ENCODE measurements at regions not wholly inside any gene's neighbourhood (a gene's known extent, or its start where the extent isn't known, plus 50 kb on each side); places are given as distances from the start of the nearest gene placed in this dataset.
A peak's percentile ranks its signal among the peaks of the same experiment; 100 is the strongest.

GRCh38 chr2:16615687-16616615, 49.7 kb downstream of the CYRIA start:
- peaks cover 20% of the 10 kb centered on the region for H3K4me1 ChIP-seq (ENCODE audit: control insufficient read depth, insufficient read depth, low read length)
- no peaks in the 10 kb centered on the region for H3K27me3 ChIP-seq (ENCODE audit: control insufficient read depth, insufficient read depth, low read length)
- H3K4me3 ChIP-seq (ENCODE audit: low read depth, low read length), result no peak overlapping the region
- DNase-seq (ENCODE audit: low read depth in 4 of 6, low spot score in 6 of 6), result peak in 2 of 6 donors; percentile 43 to 58
- no peaks in the 10 kb centered on the region for H3K9me3 ChIP-seq (ENCODE audit: control insufficient read depth, insufficient read depth, low read length)
- H3K27ac ChIP-seq (ENCODE audit: low read depth, low read length), result no peak overlapping the region
- H3K36me3 ChIP-seq (ENCODE audit: control insufficient read depth, insufficient read depth, low read length), result peaks cover 15% of the 10 kb centered on the region
- 55% methylated on average over 21 of the region's 21 CpGs for WGBS (ENCODE audit: insufficient coverage)

- no peaks in the 10 kb centered on the region for H3K9me3 ChIP-seq (ENCODE audit: control insufficient read depth, insufficient read depth, low read length)
- H3K4me1 ChIP-seq (ENCODE audit: control insufficient read depth, insufficient read depth, low read length), result peaks cover 20% of the 10 kb centered on the region
- WGBS (ENCODE audit: insufficient coverage), result 80% methylated on average over 2 of the region's 3 CpGs
- no peak overlapping the region for H3K27ac ChIP-seq (ENCODE audit: low read depth, low read length)
- H3K27me3 ChIP-seq (ENCODE audit: control insufficient read depth, insufficient read depth, low read length), result no peaks in the 10 kb centered on the region
- no peak overlapping the region for H3K4me3 ChIP-seq (ENCODE audit: low read depth, low read length)
- peaks cover 11% of the 10 kb centered on the region for H3K36me3 ChIP-seq (ENCODE audit: control insufficient read depth, insufficient read depth, low read length)
- no peak for DNase-seq (ENCODE audit: low read depth in 4 of 6, low spot score in 6 of 6)
Observed at GRCh38 chr2:16615246-16615645, 50.4 kb downstream of the CYRIA start.

DNA sequence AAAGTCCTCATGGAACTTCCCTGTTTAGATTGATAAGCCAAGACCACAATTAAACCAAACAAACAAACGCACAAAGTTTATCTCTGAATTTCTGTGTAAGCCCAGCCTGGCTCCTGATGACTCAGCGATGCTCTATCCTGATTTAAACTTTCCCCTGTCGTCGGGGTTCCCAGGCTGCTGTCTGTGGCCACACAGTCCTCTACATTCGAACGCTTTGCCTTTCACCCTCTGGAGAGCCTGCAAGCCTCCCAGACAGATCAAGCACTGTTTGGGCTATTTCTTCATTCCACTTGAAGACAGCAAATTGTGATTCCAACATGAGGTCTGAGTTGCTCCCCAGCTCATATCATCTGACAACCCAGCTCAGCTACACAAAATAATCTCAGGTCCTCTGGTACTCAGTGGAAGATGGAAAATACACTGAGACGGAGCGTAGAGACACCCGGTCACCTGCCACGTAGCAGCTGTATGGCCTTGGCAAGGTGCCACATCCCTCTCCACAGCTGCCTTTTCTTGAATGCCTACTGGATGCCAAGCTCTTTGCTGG, 51.2 kb downstream of the CYRIA start:
- Histone ChIP-seq H3K27me3 (ENCODE audit: control insufficient read depth, insufficient read depth, low read length) (no peaks in the 10 kb centered on the region), H3K4me3 (ENCODE audit: low read depth, low read length) (no peak overlapping the region), H3K9me3 (ENCODE audit: control insufficient read depth, insufficient read depth, low read length) (no peaks in the 10 kb centered on the region), H3K36me3 (ENCODE audit: control insufficient read depth, insufficient read depth, low read length) (peaks cover 11% of the 10 kb centered on the region), H3K4me1 (ENCODE audit: control insufficient read depth, insufficient read depth, low read length) (peaks cover 20% of the 10 kb centered on the region), H3K27ac (ENCODE audit: low read depth, low read length) (no peak overlapping the region)
- 54% methylated on average over 10 of the region's 10 CpGs for WGBS (ENCODE audit: insufficient coverage)
- DNase-seq (ENCODE audit: low read depth in 4 of 6, low spot score in 6 of 6), result peak in 2 of 6 donors; percentile 19 to 43

GRCh38 chr2:16613539-16614011, 52.1 kb downstream of the CYRIA start:
- no peak overlapping the region for H3K4me3 ChIP-seq (ENCODE audit: low read depth, low read length)
- peak in 2 of 6 donors; percentile 51 to 85 for DNase-seq (ENCODE audit: low read depth in 4 of 6, low spot score in 6 of 6)
- H3K4me1 ChIP-seq (ENCODE audit: control insufficient read depth, insufficient read depth, low read length), result peaks cover 25% of the 10 kb centered on the region
- H3K27me3 ChIP-seq (ENCODE audit: control insufficient read depth, insufficient read depth, low read length), result no peaks in the 10 kb centered on the region
- no CpG with 5 or more reads among the region's 6 CpGs for WGBS (ENCODE audit: insufficient coverage)
- H3K27ac ChIP-seq (ENCODE audit: low read depth, low read length), result no peak overlapping the region
- no peaks in the 10 kb centered on the region for H3K9me3 ChIP-seq (ENCODE audit: control insufficient read depth, insufficient read depth, low read length)
- H3K36me3 ChIP-seq (ENCODE audit: control insufficient read depth, insufficient read depth, low read length), result peaks cover 10% of the 10 kb centered on the region

- H3K4me3 ChIP-seq (ENCODE audit: low read depth, low read length), result no peak overlapping the region
- H3K27me3 ChIP-seq (ENCODE audit: control insufficient read depth, insufficient read depth, low read length), result no peaks in the 10 kb centered on the region
- no peak for DNase-seq (ENCODE audit: low read depth in 4 of 6, low spot score in 6 of 6)
- peaks cover 8% of the 10 kb centered on the region for H3K36me3 ChIP-seq (ENCODE audit: control insufficient read depth, insufficient read depth, low read length)
- H3K27ac ChIP-seq (ENCODE audit: low read depth, low read length), result no peak overlapping the region
- no peaks in the 10 kb centered on the region for H3K9me3 ChIP-seq (ENCODE audit: control insufficient read depth, insufficient read depth, low read length)
- WGBS (ENCODE audit: insufficient coverage), result 81% methylated on average over 2 of the region's 4 CpGs
- peaks cover 20% of the 10 kb centered on the region for H3K4me1 ChIP-seq (ENCODE audit: control insufficient read depth, insufficient read depth, low read length)
Observed at GRCh38 chr2:16612490-16612889, 53.1 kb downstream of the CYRIA start.

DNA sequence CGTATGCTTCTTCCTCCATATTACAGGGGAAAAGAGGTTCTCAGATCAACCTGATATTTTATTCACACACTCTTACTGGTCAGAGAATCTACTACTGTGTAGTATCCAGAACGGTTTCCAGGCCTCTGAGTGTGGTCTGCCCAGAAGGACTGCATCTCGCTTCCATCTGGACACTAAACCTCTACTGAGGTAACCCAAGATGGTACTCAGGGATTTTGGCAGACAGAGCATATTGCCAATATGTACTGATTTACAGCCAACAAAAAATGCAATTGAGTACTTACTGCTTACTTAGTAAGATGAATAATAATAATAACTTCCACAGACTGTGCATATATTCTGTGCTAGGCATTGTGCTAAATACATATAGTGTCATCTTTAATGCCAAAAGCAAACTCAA, 55.8 kb downstream of the CYRIA start:
- no peak overlapping the region for H3K4me3 ChIP-seq (ENCODE audit: low read depth, low read length)
- H3K27me3 ChIP-seq (ENCODE audit: control insufficient read depth, insufficient read depth, low read length), result no peaks in the 10 kb centered on the region
- H3K36me3 ChIP-seq (ENCODE audit: control insufficient read depth, insufficient read depth, low read length), result peaks cover 4% of the 10 kb centered on the region
- H3K4me1 ChIP-seq (ENCODE audit: control insufficient read depth, insufficient read depth, low read length), result peaks cover 5% of the 10 kb centered on the region
- 90% methylated on average over 3 of the region's 3 CpGs for WGBS (ENCODE audit: insufficient coverage)
- H3K27ac ChIP-seq (ENCODE audit: low read depth, low read length), result no peak overlapping the region
- DNase-seq (ENCODE audit: low read depth in 4 of 6, low spot score in 6 of 6), result peak in 1 of 6 donors; percentile 57
- no peaks in the 10 kb centered on the region for H3K9me3 ChIP-seq (ENCODE audit: control insufficient read depth, insufficient read depth, low read length)

GRCh38 chr2:16608661-16609643, 56.7 kb downstream of the CYRIA start:
- peak; percentile 80 to 97 (median 82) for DNase-seq (ENCODE audit: low read depth in 4 of 6, low spot score in 6 of 6)
- 2% methylated on average over 19 of the region's 21 CpGs for WGBS (ENCODE audit: insufficient coverage)
- peak overlapping the region; percentile 83 for H3K27ac ChIP-seq (ENCODE audit: low read depth, low read length)

DNA sequence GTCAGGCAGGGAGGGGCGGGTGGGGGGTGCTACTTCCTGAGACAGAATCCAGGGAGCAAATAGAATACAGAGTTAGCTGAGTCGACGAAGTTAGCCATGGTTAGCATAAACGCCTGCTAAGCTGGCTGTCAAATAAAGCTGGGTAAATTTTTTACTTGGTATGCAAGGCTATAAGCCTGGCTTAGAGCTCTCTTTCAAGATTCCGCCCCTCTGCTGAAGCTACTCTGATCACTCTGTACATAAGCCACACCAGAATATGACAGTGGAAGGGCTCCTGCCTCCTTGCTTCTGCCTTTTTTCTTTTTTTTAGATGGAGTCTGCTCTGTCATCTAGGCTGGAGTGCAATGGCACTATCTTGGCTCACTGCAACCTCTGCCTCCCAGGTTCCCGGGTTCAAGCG, 58.3 kb downstream of the CYRIA start:
- DNase-seq (ENCODE audit: low read depth in 4 of 6, low spot score in 6 of 6), result no peak
- Histone ChIP-seq H3K27me3 (ENCODE audit: control insufficient read depth, insufficient read depth, low read length) (no peaks in the 10 kb centered on the region), H3K27ac (ENCODE audit: low read depth, low read length) (no peak overlapping the region), H3K9me3 (ENCODE audit: control insufficient read depth, insufficient read depth, low read length) (no peaks in the 10 kb centered on the region), H3K36me3 (ENCODE audit: control insufficient read depth, insufficient read depth, low read length) (peaks cover 4% of the 10 kb centered on the region), H3K4me1 (ENCODE audit: control insufficient read depth, insufficient read depth, low read length) (peaks cover 5% of the 10 kb centered on the region), H3K4me3 (ENCODE audit: low read depth, low read length) (no peak overlapping the region)
- WGBS (ENCODE audit: insufficient coverage), result 98% methylated on average over 5 of the region's 7 CpGs

More at GRCh38 chr2:16608661-16609643, 56.7 kb downstream of the CYRIA start:
- Histone ChIP-seq H3K4me3 (ENCODE audit: low read depth, low read length) (peak overlapping the region; percentile 52), H3K36me3 (ENCODE audit: control insufficient read depth, insufficient read depth, low read length) (peaks cover 4% of the 10 kb centered on the region), H3K4me1 (ENCODE audit: control insufficient read depth, insufficient read depth, low read length) (peaks cover 5% of the 10 kb centered on the region), H3K27me3 (ENCODE audit: control insufficient read depth, insufficient read depth, low read length) (no peaks in the 10 kb centered on the region), H3K9me3 (ENCODE audit: control insufficient read depth, insufficient read depth, low read length) (no peaks in the 10 kb centered on the region)

GRCh38 chr2:16604236-16604635, 61.4 kb downstream of the CYRIA start:
- Histone ChIP-seq H3K4me3 (ENCODE audit: low read depth, low read length) (no peak overlapping the region), H3K36me3 (ENCODE audit: control insufficient read depth, insufficient read depth, low read length) (no peaks in the 10 kb centered on the region), H3K9me3 (ENCODE audit: control insufficient read depth, insufficient read depth, low read length) (no peaks in the 10 kb centered on the region), H3K27ac (ENCODE audit: low read depth, low read length) (no peak overlapping the region), H3K4me1 (ENCODE audit: control insufficient read depth, insufficient read depth, low read length) (peaks cover 5% of the 10 kb centered on the region), H3K27me3 (ENCODE audit: control insufficient read depth, insufficient read depth, low read length) (no peaks in the 10 kb centered on the region)
- no peak for DNase-seq (ENCODE audit: low read depth in 4 of 6, low spot score in 6 of 6)
- 79% methylated on average over 2 of the region's 4 CpGs for WGBS (ENCODE audit: insufficient coverage)

Data from spinal cord (tissue), 9 donors.